Panc1 (cell line): ENCODE measurements at regions not wholly inside any gene's neighbourhood (a gene's known extent, or its start where the extent isn't known, plus 50 kb on each side); places are given as distances from the start of the nearest gene placed in this dataset.

Source experiments
- POLR2AphosphoS5 ChIP-seq: IDR thresholded peaks from 2 replicates; pipeline ENCODE4 v1.6.1; 2012; ENCODE audit warnings: mild to moderate bottlenecking, low read depth, low read length, moderate library complexity
- SIN3A ChIP-seq: IDR thresholded peaks from 2 replicates; pipeline ENCODE4 v1.6.1; 2012; ENCODE audit warnings: low read depth, mild to moderate bottlenecking, low read length, moderate library complexity, borderline replicate concordance; ENCODE audit not compliant: insufficient read depth
- TCF7L2 ChIP-seq: IDR thresholded peaks from 2 replicates; pipeline ENCODE4 v1.6.1; 2011; ENCODE audit warnings: mild to moderate bottlenecking, low read depth, low read length, inconsistent platforms
- TF ChIP-seq, protein P1 (sequence below): fragments of 450-650 bp; IDR thresholded peaks from 2 replicates; pipeline ENCODE4 v1.5.1; 2017; ENCODE audit warnings: mild to moderate bottlenecking
- TF ChIP-seq, protein P2 (sequence below), 2 experiments: IDR thresholded peaks; 2 replicates each; pipeline ENCODE4 v1.6.1; 2011 to 2012; ENCODE audit warnings: low read depth in 2 of 2, control low read depth in 1 of 2, low read length in 1 of 2, mild to moderate bottlenecking in 1 of 2, moderate library complexity in 1 of 2; ENCODE audit not compliant: insufficient read depth in 1 of 2

DNA sequence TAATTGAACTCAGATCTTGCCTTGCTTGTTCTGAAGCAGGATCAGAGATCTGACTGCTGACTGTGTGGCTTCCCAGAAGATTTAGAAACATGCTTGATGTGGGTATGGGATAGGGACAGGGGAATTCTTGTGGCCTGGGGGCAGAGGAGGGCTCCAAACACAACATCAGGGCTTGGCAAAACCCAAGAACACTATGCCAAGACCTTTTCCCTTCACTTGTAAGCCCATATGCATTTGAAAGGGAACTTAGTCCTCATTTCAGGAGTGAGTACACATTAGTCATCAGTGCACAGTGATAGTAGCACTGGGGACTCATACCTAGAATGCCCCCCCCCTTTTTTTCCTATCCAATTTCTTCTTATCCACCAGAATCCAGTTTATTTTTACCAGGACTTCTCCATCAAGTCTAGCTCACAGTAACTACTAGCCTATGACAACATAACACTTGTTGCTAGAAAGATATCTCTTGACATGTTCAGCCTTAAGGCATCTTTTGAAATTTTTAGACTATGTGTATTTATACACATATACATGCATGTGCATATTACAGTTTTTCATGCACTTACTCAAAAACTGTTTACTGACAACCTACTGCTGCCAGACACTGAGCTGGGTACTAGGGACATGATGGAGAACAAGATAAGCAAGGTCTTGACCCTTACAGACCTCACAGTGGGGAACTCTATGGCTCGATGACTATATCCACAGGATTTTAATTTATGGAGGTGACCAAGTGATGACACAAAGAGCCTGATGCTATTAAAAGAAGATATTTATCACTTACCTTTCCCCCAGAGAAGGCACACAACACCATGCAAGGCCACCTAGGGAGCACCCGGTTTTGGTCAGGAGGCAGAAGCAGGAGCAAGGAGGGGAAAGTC lies 158.3 kb upstream of the MAP3K1 start:
- TF ChIP-seq, protein P1, sequence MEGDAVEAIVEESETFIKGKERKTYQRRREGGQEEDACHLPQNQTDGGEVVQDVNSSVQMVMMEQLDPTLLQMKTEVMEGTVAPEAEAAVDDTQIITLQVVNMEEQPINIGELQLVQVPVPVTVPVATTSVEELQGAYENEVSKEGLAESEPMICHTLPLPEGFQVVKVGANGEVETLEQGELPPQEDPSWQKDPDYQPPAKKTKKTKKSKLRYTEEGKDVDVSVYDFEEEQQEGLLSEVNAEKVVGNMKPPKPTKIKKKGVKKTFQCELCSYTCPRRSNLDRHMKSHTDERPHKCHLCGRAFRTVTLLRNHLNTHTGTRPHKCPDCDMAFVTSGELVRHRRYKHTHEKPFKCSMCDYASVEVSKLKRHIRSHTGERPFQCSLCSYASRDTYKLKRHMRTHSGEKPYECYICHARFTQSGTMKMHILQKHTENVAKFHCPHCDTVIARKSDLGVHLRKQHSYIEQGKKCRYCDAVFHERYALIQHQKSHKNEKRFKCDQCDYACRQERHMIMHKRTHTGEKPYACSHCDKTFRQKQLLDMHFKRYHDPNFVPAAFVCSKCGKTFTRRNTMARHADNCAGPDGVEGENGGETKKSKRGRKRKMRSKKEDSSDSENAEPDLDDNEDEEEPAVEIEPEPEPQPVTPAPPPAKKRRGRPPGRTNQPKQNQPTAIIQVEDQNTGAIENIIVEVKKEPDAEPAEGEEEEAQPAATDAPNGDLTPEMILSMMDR, result no peak
- TF ChIP-seq POLR2AphosphoS5 (no peak), TCF7L2 (no peak), SIN3A (no peak)
- TF ChIP-seq, protein P2, sequence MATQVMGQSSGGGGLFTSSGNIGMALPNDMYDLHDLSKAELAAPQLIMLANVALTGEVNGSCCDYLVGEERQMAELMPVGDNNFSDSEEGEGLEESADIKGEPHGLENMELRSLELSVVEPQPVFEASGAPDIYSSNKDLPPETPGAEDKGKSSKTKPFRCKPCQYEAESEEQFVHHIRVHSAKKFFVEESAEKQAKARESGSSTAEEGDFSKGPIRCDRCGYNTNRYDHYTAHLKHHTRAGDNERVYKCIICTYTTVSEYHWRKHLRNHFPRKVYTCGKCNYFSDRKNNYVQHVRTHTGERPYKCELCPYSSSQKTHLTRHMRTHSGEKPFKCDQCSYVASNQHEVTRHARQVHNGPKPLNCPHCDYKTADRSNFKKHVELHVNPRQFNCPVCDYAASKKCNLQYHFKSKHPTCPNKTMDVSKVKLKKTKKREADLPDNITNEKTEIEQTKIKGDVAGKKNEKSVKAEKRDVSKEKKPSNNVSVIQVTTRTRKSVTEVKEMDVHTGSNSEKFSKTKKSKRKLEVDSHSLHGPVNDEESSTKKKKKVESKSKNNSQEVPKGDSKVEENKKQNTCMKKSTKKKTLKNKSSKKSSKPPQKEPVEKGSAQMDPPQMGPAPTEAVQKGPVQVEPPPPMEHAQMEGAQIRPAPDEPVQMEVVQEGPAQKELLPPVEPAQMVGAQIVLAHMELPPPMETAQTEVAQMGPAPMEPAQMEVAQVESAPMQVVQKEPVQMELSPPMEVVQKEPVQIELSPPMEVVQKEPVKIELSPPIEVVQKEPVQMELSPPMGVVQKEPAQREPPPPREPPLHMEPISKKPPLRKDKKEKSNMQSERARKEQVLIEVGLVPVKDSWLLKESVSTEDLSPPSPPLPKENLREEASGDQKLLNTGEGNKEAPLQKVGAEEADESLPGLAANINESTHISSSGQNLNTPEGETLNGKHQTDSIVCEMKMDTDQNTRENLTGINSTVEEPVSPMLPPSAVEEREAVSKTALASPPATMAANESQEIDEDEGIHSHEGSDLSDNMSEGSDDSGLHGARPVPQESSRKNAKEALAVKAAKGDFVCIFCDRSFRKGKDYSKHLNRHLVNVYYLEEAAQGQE (IDR thresholded peaks at IDR 0.05; ENCODE audit: insufficient read depth in 1 of 2, low read depth in 2 of 2, low read length in 1 of 2), result no peak
